K562 (cell line): ENCODE measurements at regions not wholly inside any gene's neighbourhood (a gene's known extent, or its start where the extent isn't known, plus 50 kb on each side); places are given as distances from the start of the nearest gene placed in this dataset.

Experiments used
- ATAC-seq: fragments of 200-7000 bp; cut with Tn5 transposase; 3 replicates; pipeline ENCODE4 v1.9.1; 2020; ENCODE audit warnings: moderate library complexity
- BruUV-seq: library from RNA; stranded (reverse); fragments of 400-500 nt; replicated peaks from 2 replicates; lab custom pipeline; 2021; lab: Mats Ljungman, UMichigan
- CTCF ChIA-PET: fragments of 300-600 bp; formaldehyde crosslinking; extraction: SDS; loops from one replicate; lab custom pipeline; 2021; ENCODE audit warnings: low intra/inter-chr PET ratio; lab: Yijun Ruan, JAX
- POLR2A ChIA-PET: fragments of 300-600, 350-650 bp; sonication (Branson Sonifier 250); formaldehyde crosslinking; extraction: SDS; loops from one replicate; lab custom pipeline; 2021; ENCODE audit warnings: antibody characterized with exemption, inconsistent platforms; lab: Yijun Ruan, JAX
- DNase-seq, 4 experiments: peaks; one replicate each; pipeline versions ENCODE4 v3.0.0 to v3.0.0-alpha.2; 2011 to 2018; ENCODE audit warnings: low spot score in 3 of 4, mixed read lengths in 3 of 4; ENCODE audit errors: extremely low read depth in 1 of 4
- FAIRE-seq: peaks from 2 replicates; lab custom pipeline; 2011; peaks lifted over from hg19 to GRCh38; lab: Jason Lieb, UNC
- H2AFZ ChIP-seq: 2 replicates; pipeline ENCODE4 v1.6.0; 2011; ENCODE audit warnings: low read depth, low read length, control low read depth, inconsistent platforms
- H3K27ac ChIP-seq: fragments of 200-600 bp; 3 replicates; pipeline ENCODE4 v1.8.0; 2011; ENCODE audit warnings: low read depth, mild to moderate bottlenecking, control low read depth, inconsistent platforms, low read length, moderate library complexity, mixed read lengths; ENCODE audit errors: extremely low read depth
- H3K27me3 ChIP-seq, 2 experiments: fragments of 300-600 bp in 1 of 2; 2 replicates in 1 of 2; 3 replicates in 1 of 2; pipeline versions ENCODE4 v1.6.0 to v1.8.0; 2011; ENCODE audit warnings: inconsistent platforms in 2 of 2, low read length in 2 of 2, mild to moderate bottlenecking in 1 of 2, mixed read lengths in 1 of 2, moderate library complexity in 1 of 2; ENCODE audit not compliant: control insufficient read depth in 2 of 2, insufficient read depth in 2 of 2
- H3K36me3 ChIP-seq: fragments of 300-600 bp; 3 replicates; pipeline ENCODE4 v1.8.0; 2011; ENCODE audit warnings: mild to moderate bottlenecking, low read length, inconsistent platforms; ENCODE audit not compliant: control insufficient read depth, insufficient read depth
- H3K4me1 ChIP-seq, 2 experiments: fragments of 200-600 bp in 1 of 2; replicated peaks in 1 of 2; 2 replicates in 1 of 2; 3 replicates in 1 of 2; pipeline versions ENCODE4 v1.5.1 to v1.8.0; 2011; ENCODE audit warnings: inconsistent platforms in 2 of 2, low read length in 2 of 2, mild to moderate bottlenecking in 1 of 2, mixed read lengths in 1 of 2, moderate library complexity in 1 of 2; ENCODE audit not compliant: control insufficient read depth in 2 of 2, insufficient read depth in 2 of 2
- H3K4me2 ChIP-seq: 2 replicates; pipeline ENCODE4 v1.6.1; 2011; ENCODE audit warnings: low read length, control low read depth, inconsistent platforms, mixed read lengths; ENCODE audit not compliant: insufficient read depth
- H3K4me3 ChIP-seq: fragments of 200-600 bp; sonication (generic), shearing (Covaris generic); 2 replicates; pipeline ENCODE4 v1.5.1; 2016; ENCODE audit warnings: control low read depth, inconsistent platforms
- H3K79me2 ChIP-seq: fragments of 200-600 bp; 3 replicates; pipeline ENCODE4 v1.8.0; 2011; ENCODE audit warnings: low read length, inconsistent platforms; ENCODE audit not compliant: control insufficient read depth, insufficient read depth
- H3K9ac ChIP-seq, 2 experiments: 2 replicates each; pipeline versions ENCODE4 v1.6.0 to v1.6.1; 2011; ENCODE audit warnings: low read depth in 2 of 2, low read length in 2 of 2, control low read depth in 1 of 2, inconsistent platforms in 1 of 2, mild to moderate bottlenecking in 1 of 2, mixed read lengths in 1 of 2; ENCODE audit not compliant: insufficient read depth in 1 of 2
- H3K9me1 ChIP-seq: one replicate; pipeline ENCODE4 v1.6.0; 2011; ENCODE audit warnings: inconsistent platforms, mild to moderate bottlenecking, low read length, moderate library complexity; ENCODE audit not compliant: control insufficient read depth, insufficient read depth
- H3K9me3 ChIP-seq: replicated peaks from 2 replicates; pipeline ENCODE4 v1.5.1; 2011; ENCODE audit warnings: low read depth, low read length, inconsistent platforms; ENCODE audit not compliant: control insufficient read depth, insufficient read depth
- H4K20me1 ChIP-seq: replicated peaks from 2 replicates; pipeline ENCODE4 v1.6.1; 2011; ENCODE audit warnings: low read length, inconsistent platforms, mixed read lengths; ENCODE audit not compliant: control insufficient read depth, insufficient read depth
- CLOCK ChIP-seq: fragments of 250-450 bp; sonication (Bioruptor Pico); IDR thresholded peaks from 2 replicates; pipeline ENCODE4 v1.4.0; 2020; ENCODE audit warnings: mild to moderate bottlenecking, moderate library complexity, borderline replicate concordance
- E2F8 ChIP-seq: fragments of 450-650 bp; IDR thresholded peaks from 2 replicates; pipeline ENCODE4 v1.7.1; 2018; ENCODE audit warnings: mild to moderate bottlenecking, low read depth; ENCODE audit not compliant: partially characterized antibody
- EP300 ChIP-seq: IDR thresholded peaks from 2 replicates; pipeline ENCODE4 v1.6.1; 2012; ENCODE audit warnings: low read length, improper control_type of control experiment
- ETS2 ChIP-seq: IDR thresholded peaks from 2 replicates; pipeline ENCODE4 v1.6.1; 2016; ENCODE audit warnings: borderline replicate concordance, missing genetic modification characterization, mild to moderate bottlenecking, moderate library complexity, missing compliant biosample characterization; ENCODE audit not compliant: poor library complexity, severe bottlenecking
- GTF2B ChIP-seq: IDR thresholded peaks from 2 replicates; pipeline ENCODE4 v1.6.1; 2011; ENCODE audit not compliant: insufficient read length; ENCODE audit errors: extremely low read depth
- GTF2E2 ChIP-seq: fragments of 200-800 bp; sonication (Bioruptor generic); IDR thresholded peaks from 2 replicates; pipeline ENCODE4 v1.6.1; 2016; ENCODE audit warnings: missing genetic modification characterization, missing compliant biosample characterization
- HEY1 ChIP-seq: fragments of 250-450 bp; sonication (Bioruptor Pico); IDR thresholded peaks from 2 replicates; pipeline ENCODE4 v1.5.0; 2020; ENCODE audit warnings: mild to moderate bottlenecking, moderate library complexity, borderline replicate concordance
- HNRNPH1 ChIP-seq: fragments of 200-400 bp; formaldehyde crosslinking; optimal IDR thresholded peaks from 2 replicates; pipeline ENCODE3; 2017; ENCODE audit warnings: low read depth, mild to moderate bottlenecking, low read length, moderate library complexity
- HNRNPUL1 ChIP-seq: fragments of 200-400 bp; formaldehyde crosslinking; IDR thresholded peaks from 2 replicates; pipeline ENCODE4 v1.6.1; 2017; ENCODE audit warnings: low read length
- MLX ChIP-seq, 2 experiments: fragments of 450-650 bp in 1 of 2; sonication (generic) in 1 of 2; formaldehyde crosslinking; conservative IDR thresholded peaks; 2 replicates each; pipeline versions ENCODE4 v1.4.0 to v1.8.1; 2020 to 2022; ENCODE audit warnings: mild to moderate bottlenecking in 1 of 2, missing genetic modification reagents in 1 of 2
- NR2F6 ChIP-seq: fragments of 450-650 bp; formaldehyde crosslinking; IDR thresholded peaks from 2 replicates; pipeline ENCODE4 v1.4.0; 2020; ENCODE audit warnings: mild to moderate bottlenecking
- PURB ChIP-seq: sonication (generic); formaldehyde crosslinking; IDR thresholded peaks from 2 replicates; pipeline ENCODE4 v1.9.0; 2021; ENCODE audit warnings: low read depth, mild to moderate bottlenecking, missing genetic modification reagents
- RAD21 ChIP-seq, 2 experiments: fragments of 250-450 bp in 1 of 2; fragments of 450-650 bp in 1 of 2; sonication (Bioruptor Pico) in 1 of 2; formaldehyde crosslinking in 1 of 2; IDR thresholded peaks in 1 of 2; conservative IDR thresholded peaks in 1 of 2; 2 replicates each; pipeline versions ENCODE4 v1.4.0 to v1.8.0; 2020 to 2022; ENCODE audit warnings: mild to moderate bottlenecking in 2 of 2, moderate library complexity in 1 of 2
- RCOR1 ChIP-seq, 2 experiments: IDR thresholded peaks; 2 replicates each; pipeline ENCODE4 v1.6.1; 2012; ENCODE audit warnings: low read depth in 2 of 2, low read length in 2 of 2, borderline replicate concordance in 1 of 2, improper control_type of control experiment in 1 of 2
- SRSF7 ChIP-seq: fragments of 200-400 bp; formaldehyde crosslinking; optimal IDR thresholded peaks from 2 replicates; pipeline ENCODE3; 2017; ENCODE audit warnings: mild to moderate bottlenecking, low read depth, low read length
- ZNF174 ChIP-seq: fragments of 250-450 bp; sonication (Bioruptor Pico); IDR thresholded peaks from 2 replicates; pipeline ENCODE4 v1.4.0; 2020; ENCODE audit warnings: mild to moderate bottlenecking
- WGBS: fragments of 100-300 bp; shearing (Covaris generic); methylation state at CpG from one replicate; pipeline ENCODE4 v1.1.6; 2016; ENCODE audit warnings: low coverage, mixed read lengths; ENCODE audit not compliant: insufficient coverage; ENCODE audit errors: missing lambda C conversion rate; 5-methylcytosine and 5-hydroxymethylcytosine counted together
- in situ Hi-C: fragments of 300-500 bp; cut with MboI; formaldehyde crosslinking; loops from 4 replicates; pipeline ENCODE4 v1.15.0; 2018; ENCODE audit warnings: inconsistent platforms, mixed read lengths
- intact Hi-C: fragments of 100-400 bp; cut with micrococcal nuclease; formaldehyde crosslinking; loops from 2 replicates; pipeline ENCODE4 v1.14.2; 2022

GRCh38 chr18:78230911-78231310 is 748.7 kb upstream of the SALL3 start:
- in situ Hi-C loops = no loop called here

More at GRCh38 chr18:78230911-78231310, 748.7 kb upstream of the SALL3 start:
- ATAC-seq (no peak), FAIRE-seq (no peak), DNase-seq (no peak)
- no peaks in the 10 kb centered on the region for H3K9me3 ChIP-seq
- no peak overlapping the region for H3K4me3 ChIP-seq
- ChIA-PET CTCF (no interaction called here), POLR2A (no interaction called here)
- no peaks in the 10 kb centered on the region for H3K79me2 ChIP-seq
- H3K4me2 ChIP-seq = no peak overlapping the region
- no peak overlapping the region for H3K27ac ChIP-seq
- H2AFZ ChIP-seq = no peak overlapping the region
- H3K36me3 ChIP-seq = no peaks in the 10 kb centered on the region
- H4K20me1 ChIP-seq = no peaks in the 10 kb centered on the region
- BruUV-seq = no TSS peak
- H3K27me3 ChIP-seq = no peaks in the 10 kb centered on the region; a peak in 1 of 5 replicates
- H3K4me1 ChIP-seq = no peaks in the 10 kb centered on the region
- no peak for TF ChIP-seq RAD21 (CRISPR knock-in tag; conservative IDR thresholded peaks at IDR 0.05 in 1 of 2, IDR thresholded peaks at IDR 0.05 in 1 of 2)
- TF ChIP-seq MLX (CRISPR knock-in tag; conservative IDR thresholded peaks at IDR 0.05) = no peak
- TF ChIP-seq RCOR1 (IDR thresholded peaks at IDR 0.05; ENCODE audit: borderline replicate concordance in 1 of 2, low read depth in 2 of 2, low read length in 2 of 2) = no peak
- TF ChIP-seq GTF2E2 (tag) = no peak
- no peak for TF ChIP-seq ETS2 (tag)
- no peak for TF ChIP-seq EP300
- TF ChIP-seq SRSF7 = no peak
- no peak for TF ChIP-seq HNRNPH1
- TF ChIP-seq E2F8 = no peak
- no peak for TF ChIP-seq ZNF174 (CRISPR knock-in tag)
- no peak for TF ChIP-seq CLOCK (CRISPR knock-in tag)
- TF ChIP-seq HEY1 = no peak
- no peak for TF ChIP-seq GTF2B
- no peak for TF ChIP-seq PURB
- TF ChIP-seq HNRNPUL1 = no peak
- TF ChIP-seq NR2F6 = no peak
- intact Hi-C loops = no loop called here
- no peaks in the 10 kb centered on the region for H3K9me1 ChIP-seq
- no peak overlapping the region for H3K9ac ChIP-seq
- WGBS = 0% methylated on average over 4 of the region's 4 CpGs
